H1 (cell line): ENCODE measurements at regions not wholly inside any gene's neighbourhood (a gene's known extent, or its start where the extent isn't known, plus 50 kb on each side); places are given as distances from the start of the nearest gene placed in this dataset.

ENCODE experiments used
- CTCF ChIA-PET: fragments of 300-600 bp; sonication (Branson Sonifier 250); formaldehyde crosslinking; loops from one replicate; lab custom pipeline; 2021; ENCODE audit not compliant: partially characterized antibody; lab: Charles Lee
- POLR2A ChIA-PET: fragments of 300-600 bp; sonication (Branson Sonifier 250); formaldehyde crosslinking; loops from one replicate; lab custom pipeline; 2021; ENCODE audit warnings: inconsistent platforms; ENCODE audit not compliant: partially characterized antibody; lab: Charles Lee
- DNase-seq, 2 experiments: peaks; one replicate each; pipeline versions ENCODE4 v3.0.0 to v3.0.0-alpha.2; 2010 to 2022; ENCODE audit warnings: low spot score in 2 of 2, low read depth in 1 of 2, mixed read lengths in 1 of 2
- FAIRE-seq: peaks from 2 replicates; lab custom pipeline; 2011; peaks lifted over from hg19 to GRCh38; lab: Jason Lieb, UNC
- H2AFZ ChIP-seq: 2 replicates; pipeline ENCODE4 v1.8.1; 2012; ENCODE audit warnings: low read length, inconsistent platforms
- H2AK5ac ChIP-seq: 2 replicates; pipeline ENCODE4 v1.6.1; 2013; ENCODE audit warnings: low read depth, low read length
- H2BK120ac ChIP-seq: replicated peaks from 2 replicates; pipeline ENCODE3; 2013; ENCODE audit warnings: low read depth, low read length, inconsistent platforms
- H2BK12ac ChIP-seq: 2 replicates; pipeline ENCODE4 v1.6.1; 2013; ENCODE audit warnings: low read depth, low read length
- H2BK15ac ChIP-seq: 2 replicates; pipeline ENCODE4 v1.6.1; 2013; ENCODE audit warnings: low read length
- H2BK20ac ChIP-seq: 2 replicates; pipeline ENCODE4 v1.6.1; 2013; ENCODE audit warnings: low read length
- H2BK5ac ChIP-seq: 2 replicates; pipeline ENCODE4 v1.6.1; 2013; ENCODE audit warnings: low read depth, low read length
- H3K14ac ChIP-seq: 2 replicates; pipeline ENCODE4 v1.6.1; 2013; ENCODE audit warnings: inconsistent platforms; ENCODE audit not compliant: insufficient read length
- H3K18ac ChIP-seq: 2 replicates; pipeline ENCODE4 v1.6.1; 2013; ENCODE audit warnings: low read length; ENCODE audit errors: extremely low read depth
- H3K23ac ChIP-seq: 2 replicates; pipeline ENCODE4 v1.6.1; 2013; ENCODE audit warnings: inconsistent platforms; ENCODE audit not compliant: insufficient read length
- H3K23me2 ChIP-seq: 2 replicates; pipeline ENCODE4 v1.6.1; 2013; ENCODE audit warnings: low read depth, low read length
- H3K27ac ChIP-seq: 2 replicates; pipeline ENCODE4 v1.6.1; 2011; ENCODE audit warnings: low read depth, low read length, inconsistent platforms
- H3K27me3 ChIP-seq, 4 experiments: replicated peaks in 1 of 4; 1 replicate in 1 of 4; 2 replicates in 3 of 4; pipeline versions ENCODE4 v1.6.1 to v1.8.1; 2011 to 2013; ENCODE audit warnings: low read length in 3 of 4, mild to moderate bottlenecking in 3 of 4, inconsistent platforms in 2 of 4, mixed read lengths in 2 of 4, moderate library complexity in 1 of 4; ENCODE audit not compliant: control insufficient read depth in 3 of 4, insufficient read depth in 3 of 4; ENCODE audit errors: extremely low read depth in 1 of 4
- H3K36me3 ChIP-seq, 4 experiments: 2 replicates each; pipeline versions ENCODE4 v1.6.1 to v1.8.1; 2011 to 2013; ENCODE audit warnings: mild to moderate bottlenecking in 4 of 4, low read length in 3 of 4, moderate library complexity in 2 of 4, control low read depth in 1 of 4, inconsistent platforms in 1 of 4; ENCODE audit not compliant: insufficient read depth in 4 of 4, control insufficient read depth in 2 of 4
- H3K4ac ChIP-seq: replicated peaks from 2 replicates; pipeline ENCODE3; 2013; ENCODE audit warnings: low read length, low read depth, mixed read lengths, inconsistent platforms; ENCODE audit not compliant: insufficient read length
- H3K4me1 ChIP-seq, 4 experiments: replicated peaks in 1 of 4; 1 replicate in 1 of 4; 2 replicates in 3 of 4; pipeline versions ENCODE4 v1.6.1 to v1.8.1; 2011 to 2013; ENCODE audit warnings: low read length in 3 of 4, inconsistent platforms in 2 of 4, mixed read lengths in 1 of 4; ENCODE audit not compliant: insufficient read depth in 4 of 4, control insufficient read depth in 3 of 4
- H3K4me2 ChIP-seq, 2 experiments: 2 replicates each; pipeline versions ENCODE4 v1.6.1 to v1.8.1; 2011 to 2013; ENCODE audit warnings: low read depth in 2 of 2, low read length in 2 of 2, control low read depth in 1 of 2, inconsistent platforms in 1 of 2, mild to moderate bottlenecking in 1 of 2; ENCODE audit not compliant: insufficient read depth in 1 of 2
- H3K4me3 ChIP-seq, 4 experiments: fragments of 200-600, 300-600 bp in 1 of 4; sonication (generic), shearing (Covaris generic), sonication (Bioruptor Twin) in 1 of 4; 2 replicates each; pipeline versions ENCODE4 v1.5.1 to v1.8.1; 2011 to 2016; ENCODE audit warnings: low read length in 4 of 4, low read depth in 3 of 4, control low read depth in 2 of 4, inconsistent platforms in 2 of 4, mild to moderate bottlenecking in 2 of 4, mixed read lengths in 1 of 4, moderate library complexity in 1 of 4; ENCODE audit not compliant: insufficient read depth in 2 of 4; ENCODE audit errors: extremely low read depth in 1 of 4
- H3K56ac ChIP-seq: replicated peaks from 2 replicates; pipeline ENCODE3; 2013; ENCODE audit warnings: low read depth, mild to moderate bottlenecking, mixed read lengths, low read length, inconsistent platforms; ENCODE audit not compliant: insufficient read length
- H3K79me1 ChIP-seq: 2 replicates; pipeline ENCODE4 v1.6.1; 2013; ENCODE audit warnings: low read depth, low read length, control low read depth
- H3K79me2 ChIP-seq, 2 experiments: 2 replicates each; pipeline versions ENCODE4 v1.6.1 to v1.8.1; 2012 to 2013; ENCODE audit warnings: low read length in 2 of 2, mild to moderate bottlenecking in 2 of 2, inconsistent platforms in 1 of 2; ENCODE audit not compliant: insufficient read depth in 2 of 2, control insufficient read depth in 1 of 2
- H3K9ac ChIP-seq, 4 experiments: replicated peaks in 1 of 4; 1 replicate in 1 of 4; 2 replicates in 3 of 4; pipeline versions ENCODE4 v1.6.1 to v1.8.1; 2011 to 2013; ENCODE audit warnings: low read depth in 3 of 4, low read length in 3 of 4, control low read depth in 2 of 4, mild to moderate bottlenecking in 2 of 4, moderate library complexity in 2 of 4, inconsistent platforms in 1 of 4; ENCODE audit errors: extremely low read depth in 1 of 4
- H3K9me3 ChIP-seq, 2 experiments: 2 replicates each; pipeline versions ENCODE4 v1.6.1 to v1.8.1; 2012 to 2013; ENCODE audit warnings: mild to moderate bottlenecking in 2 of 2, moderate library complexity in 2 of 2, control low read depth in 1 of 2, inconsistent platforms in 1 of 2, low read depth in 1 of 2, low read length in 1 of 2, mixed read lengths in 1 of 2; ENCODE audit not compliant: insufficient read depth in 2 of 2
- H4K20me1 ChIP-seq, 2 experiments: replicated peaks in 1 of 2; 2 replicates each; pipeline versions ENCODE3 to v1.8.1; 2011 to 2013; ENCODE audit warnings: inconsistent platforms in 2 of 2, low read length in 2 of 2, mild to moderate bottlenecking in 1 of 2; ENCODE audit not compliant: insufficient read depth in 2 of 2, control insufficient read depth in 1 of 2
- H4K5ac ChIP-seq: 2 replicates; pipeline ENCODE4 v1.6.1; 2013; ENCODE audit warnings: low read length, low read depth, mixed read lengths, inconsistent platforms; ENCODE audit not compliant: insufficient read length
- H4K8ac ChIP-seq: 2 replicates; pipeline ENCODE4 v1.8.0; 2013; ENCODE audit warnings: mild to moderate bottlenecking, moderate library complexity, low read length, inconsistent platforms; ENCODE audit not compliant: insufficient read depth; ENCODE audit errors: extremely low read depth
- H4K91ac ChIP-seq: replicated peaks from 2 replicates; pipeline ENCODE3; 2013; ENCODE audit warnings: low read length, mixed read lengths, inconsistent platforms; ENCODE audit not compliant: insufficient read length
- CHD7 ChIP-seq: fragments of 300-600 bp; sonication (generic); IDR thresholded peaks from 2 replicates; pipeline ENCODE4 v1.7.1; 2012; ENCODE audit warnings: low read length, moderate library complexity, mild to moderate bottlenecking, inconsistent platforms; ENCODE audit not compliant: insufficient replicate concordance
- WGBS, 2 experiments: shearing (Covaris generic) in 1 of 2; methylation state at CpG; one replicate each; pipeline versions ENCODE4 v1.1.6 to v1.1.7; 2013 to 2015; ENCODE audit warnings: low lambda C conversion rate in 2 of 2, mixed read lengths in 2 of 2, inconsistent platforms in 1 of 2, low coverage in 1 of 2, missing lambda C conversion rate in 1 of 2; ENCODE audit not compliant: insufficient replicate concordance in 2 of 2, insufficient coverage in 1 of 2, insufficient read length in 1 of 2; ENCODE audit errors: extremely low coverage in 1 of 2, missing lambda C conversion rate in 1 of 2; 5-methylcytosine and 5-hydroxymethylcytosine counted together

- Histone ChIP-seq H3K23ac (no peak overlapping the region), H2BK12ac (no peak overlapping the region), H2BK5ac (no peak overlapping the region), H3K9ac (no peak overlapping the region), H3K27ac (no peak overlapping the region), H3K56ac (no peak overlapping the region), H4K5ac (no peak overlapping the region), H3K4me2 (no peak overlapping the region), H4K8ac (no peak overlapping the region), H3K36me3 (no peaks in the 10 kb centered on the region), H3K9me3 (no peaks in the 10 kb centered on the region), H3K79me2 (no peaks in the 10 kb centered on the region), H2BK120ac (no peak overlapping the region), H2AK5ac (no peak overlapping the region), H3K18ac (no peak overlapping the region), H3K27me3 (no peaks in the 10 kb centered on the region), H4K91ac (no peak overlapping the region), H3K79me1 (no peaks in the 10 kb centered on the region), H3K23me2 (no peaks in the 10 kb centered on the region), H3K4me3 (no peak overlapping the region), H3K14ac (no peak overlapping the region), H2BK20ac (no peak overlapping the region), H3K4ac (no peak overlapping the region), H2AFZ (no peak overlapping the region), H3K4me1 (no peaks in the 10 kb centered on the region), H4K20me1 (no peaks in the 10 kb centered on the region), H2BK15ac (no peak overlapping the region)
- no peak for DNase-seq
- ChIA-PET POLR2A (no interaction called here), CTCF (interaction anchor here (0.9 kb wide), 1 partner anchor 34 kb away, joined by 4 read pairs; no protein-coding TSS in a partner anchor)
- 91% methylated on average over 3 of the region's 3 CpGs; no CpG with 5 or more reads in 1 of the 2 experiments for WGBS, 2 experiments
- FAIRE-seq: no peak
- no peak for TF ChIP-seq CHD7
These were observed 791.2 kb downstream of the FLRT2 start for GRCh38 chr14:86321151-86321550.
